ENCODE measurements at regions not wholly inside any gene's neighbourhood (a gene's known extent, or its start where the extent isn't known, plus 50 kb on each side); places are given as distances from the start of the nearest gene placed in this dataset.
"Not testable (repeated sequence)": the region's sequence is repeated elsewhere in the genome, so short reads cannot be mapped to it uniquely, and the experiment has no call there.

DNA sequence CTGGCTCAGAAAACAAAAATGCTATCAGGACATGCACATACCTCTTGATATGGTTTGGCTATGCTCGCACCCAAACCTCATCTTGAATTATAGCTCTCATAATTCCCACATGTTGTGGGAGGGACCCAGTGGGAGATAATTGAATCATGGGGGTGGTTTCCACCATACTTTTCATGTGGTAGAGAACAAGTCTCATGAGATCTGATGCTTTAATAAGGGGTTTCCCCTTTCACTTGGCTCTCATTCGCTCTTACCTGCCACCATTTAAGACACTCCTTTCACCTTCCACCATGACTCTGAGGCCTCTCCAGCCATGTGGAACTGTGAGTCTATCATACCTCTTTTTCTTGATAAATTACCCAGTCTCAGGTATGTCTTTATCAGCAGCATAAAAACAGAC is 958.6 kb downstream of the TRAM1L1 start:
- no peak for DNase-seq (ENCODE audit: low spot score)

DNA sequence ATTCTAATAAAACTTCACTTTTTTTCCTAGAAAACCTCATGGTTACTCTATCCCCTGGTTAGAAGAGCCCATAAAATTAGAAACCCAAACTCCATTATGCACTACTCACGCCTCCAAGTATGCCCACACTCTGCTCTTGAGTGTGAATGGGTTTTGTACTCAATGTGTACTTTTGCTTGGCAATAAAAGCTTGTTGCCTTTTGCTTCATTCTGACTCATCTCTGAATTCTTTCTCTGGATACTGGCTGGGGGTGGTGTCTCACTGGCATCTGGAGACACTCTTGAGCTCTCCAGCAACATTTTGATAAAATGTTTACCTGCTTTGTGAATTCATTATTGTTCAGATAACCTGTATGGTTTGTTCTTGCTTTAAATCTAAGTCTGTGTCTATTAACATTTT is 963.3 kb downstream of the TRAM1L1 start:
- DNase-seq (ENCODE audit: low spot score): no peak

DNA sequence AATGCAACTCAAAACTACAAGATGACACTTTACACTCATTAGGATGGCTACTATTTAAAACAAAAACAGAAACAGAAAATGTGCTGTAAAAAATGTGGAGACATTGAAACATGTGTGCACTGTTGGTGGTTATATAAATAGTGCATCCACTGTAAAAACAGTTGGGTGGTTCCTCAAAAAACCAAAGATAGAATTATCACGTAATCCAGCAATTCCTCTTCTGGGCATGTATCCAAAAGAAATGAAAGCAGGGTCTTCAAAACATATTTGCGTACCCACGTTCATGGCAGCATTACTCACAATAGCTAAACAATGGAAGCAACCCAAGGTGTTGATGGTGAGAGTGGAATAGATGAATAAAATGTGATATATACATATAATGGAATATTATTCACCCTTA is 967.2 kb downstream of the TRAM1L1 start:
- DNase-seq (ENCODE audit: low spot score): no peak

DNA sequence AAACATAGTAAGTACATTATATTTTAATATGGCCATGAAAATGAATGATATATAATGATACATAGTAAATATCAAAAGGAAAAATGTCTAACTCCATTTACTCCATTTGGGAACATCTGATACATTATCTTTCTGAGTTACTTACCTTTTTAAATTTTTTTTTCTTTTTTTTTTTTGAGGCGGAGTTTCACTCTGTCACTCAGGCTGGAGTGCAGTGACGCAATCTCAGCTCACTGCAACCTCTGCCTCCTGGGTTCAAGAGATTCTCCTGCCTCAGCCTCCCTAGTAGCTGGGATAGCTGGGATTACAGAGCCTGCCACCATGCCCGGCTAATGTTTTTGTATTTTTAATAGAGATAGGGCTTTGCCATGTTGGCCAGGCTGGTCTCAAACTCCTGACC is 972.5 kb downstream of the TRAM1L1 start:
- not testable (repeated sequence) for DNase-seq (ENCODE audit: low spot score)

DNA sequence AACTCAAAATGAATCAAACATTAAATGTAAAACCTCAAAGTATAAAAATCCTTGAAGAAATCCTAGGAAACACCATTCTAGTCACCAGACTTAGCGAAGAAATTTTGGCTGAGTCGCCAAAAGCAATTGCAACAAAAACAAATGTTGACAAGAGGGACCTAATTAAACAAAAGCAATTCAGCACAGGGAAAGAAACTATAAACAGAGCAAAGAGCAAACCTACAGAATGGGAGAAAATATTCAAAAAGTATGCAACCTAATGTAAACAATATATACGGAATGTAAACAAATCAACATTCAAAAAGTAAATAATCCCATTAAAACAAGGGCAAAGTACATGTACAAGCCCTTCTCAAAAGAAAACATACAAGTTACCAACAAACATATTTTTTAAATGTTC is 974.7 kb downstream of the TRAM1L1 start:
- no peak for DNase-seq (ENCODE audit: low spot score)

DNA sequence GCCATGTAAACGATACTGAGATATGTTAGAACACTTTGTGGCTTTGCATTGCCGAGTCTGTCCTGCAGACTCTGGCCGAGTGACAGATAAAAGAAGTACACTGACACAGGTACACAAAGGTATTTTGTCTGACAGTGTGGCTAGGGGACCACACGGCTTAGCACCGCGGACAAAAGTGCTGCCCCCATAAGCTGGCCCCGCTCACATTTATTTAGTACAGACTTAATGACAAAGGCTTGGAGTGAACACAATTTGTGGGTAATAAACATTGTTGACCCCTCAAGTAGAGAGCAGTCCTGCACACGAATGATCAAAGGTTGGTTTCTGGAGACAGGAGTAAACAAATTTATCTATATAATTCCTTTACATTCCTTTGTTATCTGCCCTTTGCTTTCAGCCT is 976.8 kb downstream of the TRAM1L1 start:
- DNase-seq (ENCODE audit: low spot score): no peak

DNA sequence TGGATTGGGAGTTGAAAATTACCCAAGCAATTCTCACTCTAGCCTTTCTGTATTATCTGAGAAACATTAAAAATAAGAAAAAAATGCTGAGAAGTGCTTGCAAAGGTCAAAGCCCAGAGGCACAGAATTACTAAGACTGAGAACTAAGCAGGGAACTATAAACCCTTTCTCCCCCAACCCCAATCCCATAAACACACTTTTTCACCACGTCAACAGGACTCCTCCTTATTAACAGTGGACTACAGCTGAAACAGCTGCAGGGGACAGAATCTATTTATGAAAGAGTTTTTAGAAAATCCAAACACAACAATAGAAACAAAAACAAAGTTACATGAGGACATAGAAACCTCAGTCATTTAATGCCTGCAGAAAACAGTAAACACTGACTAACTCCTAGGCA is 984.1 kb downstream of the TRAM1L1 start:
- DNase-seq (ENCODE audit: low spot score): no peak

DNA sequence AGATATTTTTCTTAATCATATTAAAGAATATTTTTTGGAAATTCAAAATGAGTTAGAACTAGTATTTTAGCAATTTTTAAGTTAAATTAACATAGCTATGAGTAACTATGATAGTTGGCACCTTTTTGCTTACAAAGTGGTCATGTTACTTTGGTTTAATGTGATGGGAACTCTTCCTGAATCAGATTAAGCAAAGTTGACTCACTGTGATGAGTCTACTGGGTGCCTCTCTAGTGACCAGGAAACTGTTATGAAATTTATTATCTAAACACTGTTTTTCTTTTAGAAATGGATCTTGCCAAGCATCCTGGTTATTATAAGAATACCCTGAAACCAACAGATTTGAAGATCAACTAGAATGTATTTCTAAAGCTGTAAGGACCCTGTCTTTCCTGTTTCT is 985.8 kb downstream of the TRAM1L1 start:
- DNase-seq (ENCODE audit: low spot score): no peak

DNA sequence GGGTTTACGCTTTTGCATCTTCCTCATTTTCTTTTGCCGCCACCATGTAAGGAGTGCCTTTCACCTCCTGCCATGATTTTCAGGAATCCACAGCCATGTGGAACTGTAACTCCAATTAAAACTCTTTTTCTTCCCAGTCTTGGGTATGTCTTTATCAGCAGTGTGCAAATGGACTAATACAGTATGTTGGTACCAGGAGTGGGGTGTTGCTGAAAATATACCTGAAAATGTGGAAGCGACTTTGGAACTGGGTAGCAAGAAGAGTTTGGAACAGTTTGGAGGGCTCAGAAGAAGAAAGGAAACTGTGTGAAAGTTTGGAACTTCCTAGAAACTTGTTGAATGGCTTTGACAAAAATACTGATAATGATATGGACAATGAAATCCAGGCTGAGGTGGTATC is 983.9 kb upstream of the NDST4 start:
- not testable (repeated sequence) for DNase-seq (ENCODE audit: low spot score)

DNA sequence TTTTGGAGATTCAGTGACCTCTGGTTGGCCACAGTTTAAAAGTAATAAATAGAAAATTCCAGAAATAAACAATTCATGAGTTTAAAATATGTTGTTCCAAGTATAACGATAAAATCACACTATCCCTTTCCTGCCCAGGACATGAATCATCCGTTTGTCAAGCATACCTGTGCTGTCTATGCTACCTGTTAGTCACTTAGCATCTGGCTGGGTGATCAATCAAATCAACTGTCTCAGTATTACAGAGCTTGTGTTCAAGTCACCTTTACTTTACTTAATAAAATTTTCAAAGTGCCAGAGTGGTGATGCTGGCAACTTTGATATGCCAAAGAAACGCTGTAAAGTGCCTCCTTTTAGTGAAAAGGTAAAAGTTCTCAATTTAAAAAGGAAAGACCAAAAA is 979.5 kb upstream of the NDST4 start:
- DNase-seq (ENCODE audit: low spot score): no peak

DNA sequence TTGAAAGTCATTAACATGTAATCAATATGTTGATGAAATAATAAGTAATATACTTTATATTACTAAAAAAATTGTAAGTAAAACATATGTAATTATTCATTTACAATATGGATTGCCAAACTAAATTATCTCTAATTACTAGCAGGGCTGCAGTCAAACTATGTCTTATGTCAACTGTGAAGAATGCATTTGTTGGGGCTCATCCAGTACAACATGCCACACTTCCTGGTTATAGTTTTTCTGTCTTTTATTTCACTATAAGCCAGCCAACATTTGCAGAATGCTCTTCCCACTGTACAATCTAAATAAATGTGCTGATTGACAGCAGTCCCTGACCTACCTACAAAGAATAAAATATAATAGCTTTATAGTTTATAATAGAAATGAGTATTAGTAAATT is 975.4 kb upstream of the NDST4 start:
- no peak for DNase-seq (ENCODE audit: low spot score)

DNA sequence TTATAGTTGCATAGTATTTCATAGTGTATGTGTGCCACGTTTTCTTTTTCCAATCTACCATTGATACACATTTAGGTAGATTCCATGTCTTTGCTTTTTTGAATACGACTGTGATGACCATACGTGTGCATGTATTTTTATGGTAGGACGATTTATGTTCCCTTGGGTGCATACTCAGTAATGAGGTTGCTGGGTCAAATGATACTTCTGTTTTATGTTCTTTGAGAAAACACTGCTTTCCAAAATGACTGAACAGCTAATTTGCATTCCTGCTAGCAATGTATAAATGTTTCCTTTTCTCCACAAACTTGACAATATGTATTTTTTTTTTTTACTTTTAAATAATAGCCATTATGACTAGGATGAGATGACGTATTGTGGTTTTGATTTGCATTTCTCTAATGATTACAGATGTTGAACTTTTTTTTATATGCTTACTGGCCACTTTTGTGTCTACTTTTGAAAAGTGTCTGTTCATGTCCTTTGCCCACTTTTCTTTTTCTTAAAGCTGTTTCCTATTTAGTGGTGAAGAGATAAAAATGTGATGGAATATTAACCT is 969.5 kb upstream of the NDST4 start:
- no peak for DNase-seq (ENCODE audit: low spot score)

DNA sequence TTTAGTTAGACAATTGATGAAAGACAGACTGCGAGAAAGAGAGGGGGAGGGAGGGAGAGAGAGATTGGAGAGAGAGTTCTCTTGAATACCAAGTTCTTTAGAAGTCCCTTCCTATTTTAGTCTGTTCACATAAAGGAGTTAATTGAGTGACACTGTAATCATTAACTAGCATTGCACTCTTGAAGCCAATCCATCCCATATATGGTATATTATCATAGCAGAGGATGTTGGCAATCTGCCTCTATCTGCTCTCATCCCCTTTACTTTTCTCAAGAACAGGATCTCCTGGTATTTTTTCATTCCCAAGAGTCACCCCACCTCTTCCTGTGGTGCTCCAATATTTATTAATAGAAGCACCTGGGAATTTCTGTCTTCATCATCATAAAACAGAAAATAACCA is 959.6 kb upstream of the NDST4 start:
- DNase-seq (ENCODE audit: low spot score): no peak

DNA sequence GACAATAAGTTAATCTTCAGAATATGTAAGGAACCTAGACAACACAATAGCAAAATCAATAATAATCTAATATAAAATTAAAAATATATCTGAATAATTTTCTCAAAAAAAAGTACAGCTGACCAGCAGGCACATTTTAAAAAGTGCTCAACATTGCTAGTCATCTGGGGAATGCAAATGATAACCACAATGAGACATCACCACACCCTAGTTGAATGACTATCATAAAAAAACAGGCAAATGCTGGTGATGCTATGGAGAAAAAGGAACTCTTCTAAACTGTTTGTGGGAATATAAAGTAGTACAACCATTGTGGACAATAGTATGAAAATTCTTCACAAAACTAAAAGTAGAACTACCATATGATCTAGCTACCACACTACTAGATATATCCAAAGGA is 956.9 kb upstream of the NDST4 start:
- DNase-seq (ENCODE audit: low spot score): no peak

DNA sequence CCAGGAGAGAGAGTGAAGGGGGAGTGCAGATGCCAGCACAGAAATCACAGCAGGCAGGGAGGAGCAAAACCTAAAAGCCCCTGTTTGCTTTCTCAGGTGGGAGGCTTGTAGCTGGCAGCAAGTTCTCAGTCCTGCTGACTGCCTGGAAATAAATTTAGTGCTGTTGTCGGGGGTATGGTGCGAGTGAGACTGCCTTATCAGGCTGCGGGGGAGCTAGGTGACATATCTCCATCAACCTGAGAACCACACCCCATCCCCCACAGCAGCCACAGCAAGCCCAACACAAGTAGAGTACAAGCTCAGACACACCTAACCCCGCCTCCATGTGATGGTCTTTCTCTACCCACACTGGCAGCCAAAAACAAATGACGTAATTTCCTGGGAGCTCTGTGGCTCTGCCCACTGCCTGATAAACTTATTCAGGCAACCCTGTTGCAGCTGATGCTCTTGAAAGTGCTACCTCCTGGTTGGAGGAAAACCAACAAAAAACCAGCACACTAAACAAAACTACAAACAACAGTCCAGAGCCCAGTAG is 953.4 kb upstream of the NDST4 start:
- no peak for DNase-seq (ENCODE audit: low spot score)

DNA sequence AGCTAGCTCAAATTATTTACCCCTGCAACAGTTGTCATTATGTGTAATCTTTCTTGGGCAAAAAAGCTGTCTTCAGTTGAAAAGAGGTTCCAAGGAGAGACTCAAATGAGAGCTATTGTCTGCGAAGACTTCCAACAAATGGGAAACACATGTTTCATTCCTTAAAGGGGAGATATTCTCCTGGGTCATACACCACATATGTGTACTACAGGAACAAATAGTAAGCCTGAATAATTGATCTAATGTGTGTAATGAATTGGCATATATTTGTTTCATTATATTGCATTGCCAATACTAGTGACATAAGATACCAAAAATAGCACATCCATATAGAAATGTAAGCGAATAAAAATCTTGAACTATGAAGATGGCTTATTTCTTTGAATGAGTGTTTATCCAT is 950.9 kb upstream of the NDST4 start:
- DNase-seq (ENCODE audit: low spot score): no peak

DNA sequence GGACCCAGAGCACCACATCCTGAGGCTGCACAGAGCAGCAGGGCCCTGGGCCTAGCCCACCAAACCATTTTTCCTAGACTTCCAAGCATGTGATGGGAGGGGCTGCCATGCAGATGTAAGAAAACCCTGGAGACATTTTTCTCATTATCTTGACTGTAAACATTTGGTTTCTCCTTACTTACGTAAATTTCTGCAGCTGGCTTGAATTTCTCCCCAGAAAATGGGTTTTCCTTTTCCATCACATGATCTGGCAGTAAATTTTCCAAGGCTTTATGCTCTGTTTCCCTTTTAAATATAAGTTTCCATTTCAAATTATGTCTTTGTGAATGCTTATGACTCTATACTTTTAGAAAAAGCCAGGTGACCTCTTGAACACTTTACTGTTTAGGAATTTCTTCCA is 945.9 kb upstream of the NDST4 start:
- DNase-seq (ENCODE audit: low spot score): no peak

DNA sequence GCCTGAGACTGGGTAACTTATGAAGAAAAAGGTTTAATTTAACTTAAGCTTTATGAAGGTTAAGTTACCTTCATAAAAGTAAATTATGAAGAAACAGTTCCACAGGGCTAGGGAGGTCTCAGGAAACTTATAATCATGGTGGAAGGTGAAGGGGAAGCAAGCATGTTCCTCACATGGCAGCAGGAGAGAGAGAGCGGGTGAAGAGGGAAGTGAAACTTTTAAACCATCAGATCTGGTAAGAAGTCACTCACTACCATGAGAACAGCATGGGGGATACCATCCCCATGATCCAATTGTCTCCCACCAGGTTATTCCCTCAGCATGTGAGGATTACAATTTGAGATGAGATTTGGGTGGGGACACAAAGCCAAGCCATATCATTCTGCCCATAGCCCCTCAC is 944.7 kb upstream of the NDST4 start:
- no peak for DNase-seq (ENCODE audit: low spot score)

DNA sequence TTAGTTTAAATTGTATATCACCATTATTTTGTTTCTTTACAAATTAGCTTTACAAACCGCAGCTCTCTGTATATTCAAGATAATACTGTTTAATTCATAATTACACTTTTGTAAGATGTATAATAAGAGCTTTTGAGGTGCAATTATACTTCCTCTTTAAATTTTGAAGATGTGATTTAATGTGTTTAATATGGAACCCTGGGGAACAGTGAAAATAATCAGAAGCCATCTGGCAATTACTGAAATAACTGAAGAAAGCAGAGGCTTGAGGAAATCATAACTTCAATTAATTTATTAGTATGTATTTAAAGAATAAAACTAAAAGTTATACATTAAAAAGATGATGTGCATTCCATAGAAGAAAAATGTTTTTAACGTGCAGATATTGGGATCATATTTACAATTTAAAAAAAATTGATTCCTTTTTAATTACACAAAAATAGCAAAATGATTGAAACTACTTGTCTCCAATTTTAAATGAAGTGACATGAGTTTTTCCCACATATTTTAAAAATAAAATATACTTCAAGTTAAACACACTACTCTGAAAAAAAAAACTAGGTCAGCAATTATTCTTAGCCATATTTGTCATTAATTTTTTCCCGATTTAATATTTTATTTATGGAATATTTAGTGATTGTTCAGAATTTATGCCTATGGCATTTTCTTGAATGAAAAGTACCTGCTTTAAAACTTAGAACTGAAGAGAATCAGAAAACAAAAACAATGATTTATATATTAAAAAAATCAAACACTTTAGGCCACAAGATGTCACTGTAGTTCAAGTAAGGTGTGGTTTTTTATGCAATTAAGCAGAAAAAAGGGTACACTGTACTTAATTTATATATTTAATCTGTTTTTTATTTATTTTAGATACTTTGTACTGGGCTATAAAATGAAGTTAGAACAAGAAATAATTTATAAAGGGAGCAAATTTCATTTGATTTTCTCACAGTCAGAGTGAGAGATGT is 942.7 kb upstream of the NDST4 start:
- no peak for DNase-seq (ENCODE audit: low spot score)

DNA sequence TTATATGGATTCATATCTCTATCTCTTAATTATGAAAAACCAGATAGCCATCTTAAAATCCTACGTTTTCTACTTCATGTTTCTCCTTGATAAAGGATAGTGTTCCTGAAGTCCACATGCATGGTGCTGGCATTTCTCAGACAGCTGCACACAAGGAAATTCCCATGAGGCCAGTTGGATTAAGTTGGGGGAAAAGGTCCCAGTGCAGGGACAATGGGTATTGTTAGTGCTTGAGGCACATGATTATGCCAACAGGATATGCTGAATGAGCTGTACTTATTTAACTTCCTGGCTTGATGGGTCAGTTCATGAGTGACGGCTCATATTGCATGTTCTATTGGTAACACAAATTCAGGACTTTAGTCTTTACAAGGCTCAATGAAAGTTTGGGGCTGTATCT is 913.9 kb upstream of the NDST4 start:
- DNase-seq (ENCODE audit: low spot score): no peak

DNA sequence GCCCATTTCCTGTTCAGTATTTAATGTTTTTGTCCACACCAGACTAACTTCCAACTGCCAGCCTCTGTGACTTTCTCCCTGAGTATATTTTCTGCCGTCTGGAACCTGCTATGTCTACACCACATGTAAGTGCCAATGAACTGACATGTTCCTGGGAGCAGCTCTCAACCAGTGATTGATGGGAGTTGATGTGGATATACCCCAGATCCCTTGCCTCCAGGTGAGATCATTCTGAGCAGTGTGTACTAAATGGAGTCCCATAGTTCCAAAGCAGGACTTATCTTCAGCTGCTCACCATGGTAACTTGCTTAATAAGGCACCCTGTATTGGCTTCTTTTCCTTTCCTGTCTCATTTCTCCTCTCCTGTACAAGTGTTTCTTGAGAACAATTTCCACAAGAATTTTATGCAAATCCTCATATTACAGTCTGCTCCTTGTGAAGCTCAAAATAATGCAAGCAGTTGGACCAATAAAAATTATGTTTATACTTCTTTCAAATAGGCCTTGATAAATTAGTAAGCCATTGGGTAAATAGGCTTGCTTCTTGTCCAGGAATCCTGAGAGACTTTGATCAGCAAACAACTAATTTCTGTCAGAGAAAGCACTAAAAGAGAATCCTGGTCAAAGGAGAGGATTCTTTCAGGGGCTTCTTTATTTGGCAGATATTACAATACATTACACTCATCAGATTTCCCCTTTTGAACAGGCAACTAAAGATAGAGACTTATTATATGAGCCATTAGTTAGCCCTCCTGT is 911.7 kb upstream of the NDST4 start:
- no peak for DNase-seq (ENCODE audit: low spot score)

DNA sequence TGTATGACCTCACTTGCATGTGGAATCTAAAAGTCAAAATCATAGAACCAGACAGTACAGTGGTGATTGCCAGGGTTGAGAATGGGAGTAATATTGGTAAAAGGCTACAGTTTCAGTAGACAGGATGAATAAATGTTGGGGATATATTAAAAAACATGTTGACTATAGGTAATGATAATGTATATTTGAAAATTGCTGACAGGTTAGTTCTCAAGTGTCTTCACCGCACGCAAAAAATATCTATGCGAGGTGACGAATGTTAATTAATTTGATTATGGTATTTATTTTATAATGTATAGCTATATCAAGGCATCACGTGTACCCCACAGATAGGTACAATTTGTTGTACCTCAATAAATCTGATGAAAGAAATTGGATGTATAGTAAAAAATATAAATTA is 909.6 kb upstream of the NDST4 start:
- no peak for DNase-seq (ENCODE audit: low spot score)
